ENCODE measurements at regions not wholly inside any gene's neighbourhood (a gene's known extent, or its start where the extent isn't known, plus 50 kb on each side); places are given as distances from the start of the nearest gene placed in this dataset.

DNA sequence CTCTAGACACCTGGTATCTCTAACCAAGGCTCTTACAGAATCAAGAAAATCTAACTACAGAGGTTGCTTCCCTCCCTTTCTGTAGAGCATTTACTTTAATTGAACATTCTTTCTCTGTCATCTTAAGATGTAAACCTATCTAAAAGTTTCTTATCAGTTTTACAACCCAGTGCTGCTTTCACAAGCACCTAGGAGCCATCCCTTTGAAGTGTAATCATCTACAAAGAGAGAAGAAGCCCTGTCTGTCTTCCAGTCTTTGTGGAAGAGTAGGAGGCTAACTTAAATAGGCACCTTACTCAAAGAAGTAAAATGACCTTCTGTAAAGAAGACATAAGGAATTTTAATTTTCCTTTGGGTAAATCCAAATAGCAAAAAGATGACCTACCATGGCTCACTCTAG lies 763.9 kb upstream of the LRFN5 start:
- H3K27ac ChIP-seq (ENCODE audit: low read length), result no peak overlapping the region
- no peaks in the 10 kb centered on the region for H3K36me3 ChIP-seq (ENCODE audit: insufficient read depth, low read length)

DNA sequence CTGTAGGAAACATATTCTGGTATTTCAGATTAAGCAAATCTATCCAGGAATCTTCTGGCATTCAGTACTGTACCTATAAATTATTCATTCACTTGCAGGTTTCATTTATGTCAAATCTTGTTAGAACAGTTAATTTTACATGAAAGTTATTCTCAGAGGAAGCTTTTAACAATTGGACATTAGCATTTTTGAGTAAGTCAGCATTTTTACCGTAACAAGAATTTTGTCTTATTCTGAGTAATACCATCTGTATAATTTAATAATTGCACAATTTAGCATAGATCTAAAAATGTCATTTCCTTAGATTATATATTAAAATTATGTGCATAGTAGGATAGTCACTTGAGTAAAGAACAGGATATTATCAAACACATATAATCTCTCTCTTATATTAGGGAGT lies 764.8 kb upstream of the LRFN5 start:
- Histone ChIP-seq H3K79me2 (replicated peaks; ENCODE audit: insufficient read depth, low read length) (no peaks in the 10 kb centered on the region), H3K9me3 (ENCODE audit: low read length) (no peaks in the 10 kb centered on the region), H3F3A (ENCODE audit: insufficient read depth, low read length, poor library complexity, severe bottlenecking) (no peaks in the 10 kb centered on the region), H3K9ac (ENCODE audit: low read length) (no peak overlapping the region), H3K27me3 (ENCODE audit: insufficient read depth, low read depth, low read length) (no peaks in the 10 kb centered on the region), H2AFZ (ENCODE audit: low read depth, low read length) (no peak overlapping the region), H4K20me1 (ENCODE audit: insufficient read depth) (no peaks in the 10 kb centered on the region), H3K9me2 (ENCODE audit: insufficient read depth, low read length) (no peaks in the 10 kb centered on the region), H3K4me2 (ENCODE audit: low read length) (no peak overlapping the region), H3K4me3 (ENCODE audit: low read length) (no peak overlapping the region), H3K36me3 (ENCODE audit: insufficient read depth, low read length) (no peaks in the 10 kb centered on the region), H3K27ac (ENCODE audit: low read length) (no peak overlapping the region)
- TF ChIP-seq RAD21 (conservative IDR thresholded peaks at IDR 0.05) (no peak), TAF1 (IDR thresholded peaks at IDR 0.05; ENCODE audit: low read depth) (no peak), SMC3 (conservative IDR thresholded peaks at IDR 0.05; ENCODE audit: poor library complexity) (no peak), MXI1 (conservative IDR thresholded peaks at IDR 0.05; ENCODE audit: poor library complexity, severe bottlenecking) (no peak), EZH2 (IDR thresholded peaks at IDR 0.05; ENCODE audit: borderline replicate concordance, insufficient read depth, low read length, poor library complexity, severe bottlenecking) (no peak), POLR2AphosphoS5 (IDR thresholded peaks at IDR 0.05) (no peak), EP300 (conservative IDR thresholded peaks at IDR 0.05; ENCODE audit: poor library complexity, severe bottlenecking) (no peak)
- TF ChIP-seq, protein P1, sequence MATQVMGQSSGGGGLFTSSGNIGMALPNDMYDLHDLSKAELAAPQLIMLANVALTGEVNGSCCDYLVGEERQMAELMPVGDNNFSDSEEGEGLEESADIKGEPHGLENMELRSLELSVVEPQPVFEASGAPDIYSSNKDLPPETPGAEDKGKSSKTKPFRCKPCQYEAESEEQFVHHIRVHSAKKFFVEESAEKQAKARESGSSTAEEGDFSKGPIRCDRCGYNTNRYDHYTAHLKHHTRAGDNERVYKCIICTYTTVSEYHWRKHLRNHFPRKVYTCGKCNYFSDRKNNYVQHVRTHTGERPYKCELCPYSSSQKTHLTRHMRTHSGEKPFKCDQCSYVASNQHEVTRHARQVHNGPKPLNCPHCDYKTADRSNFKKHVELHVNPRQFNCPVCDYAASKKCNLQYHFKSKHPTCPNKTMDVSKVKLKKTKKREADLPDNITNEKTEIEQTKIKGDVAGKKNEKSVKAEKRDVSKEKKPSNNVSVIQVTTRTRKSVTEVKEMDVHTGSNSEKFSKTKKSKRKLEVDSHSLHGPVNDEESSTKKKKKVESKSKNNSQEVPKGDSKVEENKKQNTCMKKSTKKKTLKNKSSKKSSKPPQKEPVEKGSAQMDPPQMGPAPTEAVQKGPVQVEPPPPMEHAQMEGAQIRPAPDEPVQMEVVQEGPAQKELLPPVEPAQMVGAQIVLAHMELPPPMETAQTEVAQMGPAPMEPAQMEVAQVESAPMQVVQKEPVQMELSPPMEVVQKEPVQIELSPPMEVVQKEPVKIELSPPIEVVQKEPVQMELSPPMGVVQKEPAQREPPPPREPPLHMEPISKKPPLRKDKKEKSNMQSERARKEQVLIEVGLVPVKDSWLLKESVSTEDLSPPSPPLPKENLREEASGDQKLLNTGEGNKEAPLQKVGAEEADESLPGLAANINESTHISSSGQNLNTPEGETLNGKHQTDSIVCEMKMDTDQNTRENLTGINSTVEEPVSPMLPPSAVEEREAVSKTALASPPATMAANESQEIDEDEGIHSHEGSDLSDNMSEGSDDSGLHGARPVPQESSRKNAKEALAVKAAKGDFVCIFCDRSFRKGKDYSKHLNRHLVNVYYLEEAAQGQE (IDR thresholded peaks at IDR 0.05; ENCODE audit: borderline replicate concordance), result no peak
- TF ChIP-seq, protein P2, sequence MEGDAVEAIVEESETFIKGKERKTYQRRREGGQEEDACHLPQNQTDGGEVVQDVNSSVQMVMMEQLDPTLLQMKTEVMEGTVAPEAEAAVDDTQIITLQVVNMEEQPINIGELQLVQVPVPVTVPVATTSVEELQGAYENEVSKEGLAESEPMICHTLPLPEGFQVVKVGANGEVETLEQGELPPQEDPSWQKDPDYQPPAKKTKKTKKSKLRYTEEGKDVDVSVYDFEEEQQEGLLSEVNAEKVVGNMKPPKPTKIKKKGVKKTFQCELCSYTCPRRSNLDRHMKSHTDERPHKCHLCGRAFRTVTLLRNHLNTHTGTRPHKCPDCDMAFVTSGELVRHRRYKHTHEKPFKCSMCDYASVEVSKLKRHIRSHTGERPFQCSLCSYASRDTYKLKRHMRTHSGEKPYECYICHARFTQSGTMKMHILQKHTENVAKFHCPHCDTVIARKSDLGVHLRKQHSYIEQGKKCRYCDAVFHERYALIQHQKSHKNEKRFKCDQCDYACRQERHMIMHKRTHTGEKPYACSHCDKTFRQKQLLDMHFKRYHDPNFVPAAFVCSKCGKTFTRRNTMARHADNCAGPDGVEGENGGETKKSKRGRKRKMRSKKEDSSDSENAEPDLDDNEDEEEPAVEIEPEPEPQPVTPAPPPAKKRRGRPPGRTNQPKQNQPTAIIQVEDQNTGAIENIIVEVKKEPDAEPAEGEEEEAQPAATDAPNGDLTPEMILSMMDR (IDR thresholded peaks at IDR 0.05; ENCODE audit: poor library complexity, severe bottlenecking), result no peak

More for the DNA sequence above, 763.9 kb upstream of the LRFN5 start:
- H3K9me2 ChIP-seq (ENCODE audit: insufficient read depth, low read length), result no peaks in the 10 kb centered on the region
- no peak overlapping the region for H3K4me2 ChIP-seq (ENCODE audit: low read length)
- no peaks in the 10 kb centered on the region for H3F3A ChIP-seq (ENCODE audit: insufficient read depth, low read length, poor library complexity, severe bottlenecking)
- no peak overlapping the region for H3K4me3 ChIP-seq (ENCODE audit: low read length)
- no peak overlapping the region for H2AFZ ChIP-seq (ENCODE audit: low read depth, low read length)
- H3K79me2 ChIP-seq (replicated peaks; ENCODE audit: insufficient read depth, low read length), result no peaks in the 10 kb centered on the region
- H4K20me1 ChIP-seq (ENCODE audit: insufficient read depth), result no peaks in the 10 kb centered on the region
- no peaks in the 10 kb centered on the region for H3K9me3 ChIP-seq (ENCODE audit: low read length)
- no peak overlapping the region for H3K9ac ChIP-seq (ENCODE audit: low read length)
- TF ChIP-seq, protein P1 (IDR thresholded peaks at IDR 0.05; ENCODE audit: borderline replicate concordance), result no peak
- TF ChIP-seq EZH2 (IDR thresholded peaks at IDR 0.05; ENCODE audit: borderline replicate concordance, insufficient read depth, low read length, poor library complexity, severe bottlenecking) (no peak), MXI1 (conservative IDR thresholded peaks at IDR 0.05; ENCODE audit: poor library complexity, severe bottlenecking) (no peak), EP300 (conservative IDR thresholded peaks at IDR 0.05; ENCODE audit: poor library complexity, severe bottlenecking) (no peak), TAF1 (IDR thresholded peaks at IDR 0.05; ENCODE audit: low read depth) (no peak), RAD21 (conservative IDR thresholded peaks at IDR 0.05) (no peak), SMC3 (conservative IDR thresholded peaks at IDR 0.05; ENCODE audit: poor library complexity) (no peak), POLR2AphosphoS5 (IDR thresholded peaks at IDR 0.05) (no peak)
- TF ChIP-seq, protein P2 (IDR thresholded peaks at IDR 0.05; ENCODE audit: poor library complexity, severe bottlenecking), result no peak
- H3K27me3 ChIP-seq (ENCODE audit: insufficient read depth, low read depth, low read length), result no peaks in the 10 kb centered on the region

Data from neural cell (in vitro differentiated cells).